Fibroblast of pulmonary artery (primary cell): ENCODE measurements at regions not wholly inside any gene's neighbourhood (a gene's known extent, or its start where the extent isn't known, plus 50 kb on each side); places are given as distances from the start of the nearest gene placed in this dataset.

Source experiments
- DNase-seq: peaks from one replicate; pipeline ENCODE4 v3.0.0-alpha.2; 2010; ENCODE audit warnings: low read depth
- H3K4me3 ChIP-seq: replicated peaks from 2 replicates; pipeline ENCODE4 v1.5.1; 2011; ENCODE audit warnings: low read depth, mild to moderate bottlenecking, control low read depth, low read length, moderate library complexity
- CTCF ChIP-seq: IDR thresholded peaks from 2 replicates; pipeline ENCODE4 v1.5.1; 2011; ENCODE audit warnings: mild to moderate bottlenecking, control low read depth, low read length, inconsistent platforms; ENCODE audit errors: missing control alignments

GRCh38 chr4:24141836-24142235 is 252.0 kb upstream of the PPARGC1A start:
- DNase-seq: no peak
- no peak overlapping the region for H3K4me3 ChIP-seq
- TF ChIP-seq CTCF: no peak

- H3K4me3 ChIP-seq: no peak overlapping the region
- no peak for TF ChIP-seq CTCF
- no peak for DNase-seq
Measured at GRCh38 chr4:24140892-24141291, 251.0 kb upstream of the PPARGC1A start.

- no peak for TF ChIP-seq CTCF
- no peak for DNase-seq
- H3K4me3 ChIP-seq: no peak overlapping the region
Measured at GRCh38 chr4:24137671-24138601, 248.1 kb upstream of the PPARGC1A start.

- TF ChIP-seq CTCF: no peak
- no peak for DNase-seq
Measured at GRCh38 chr4:24131954-24132673, 242.3 kb upstream of the PPARGC1A start.

GRCh38 chr4:24130637-24131036 is 240.8 kb upstream of the PPARGC1A start:
- TF ChIP-seq CTCF: no peak
- H3K4me3 ChIP-seq: no peak overlapping the region
- no peak for DNase-seq

More at GRCh38 chr4:24131954-24132673, 242.3 kb upstream of the PPARGC1A start:
- H3K4me3 ChIP-seq: no peak overlapping the region

- no peak for DNase-seq
- TF ChIP-seq CTCF: no peak
- no peak overlapping the region for H3K4me3 ChIP-seq
Measured at GRCh38 chr4:24126776-24127175, 236.9 kb upstream of the PPARGC1A start.
